Activated CD4-positive, alpha-beta T cell treated with anti-CD3 and anti-CD28 coated beads, Interleukin-10, Interleukin-2, amounts not matched to agents 100 ng/mL and 50 ng/mL, durations not matched to agents 16 hours and 8 hours (primary cell): ENCODE measurements at regions not wholly inside any gene's neighbourhood (a gene's known extent, or its start where the extent isn't known, plus 50 kb on each side); places are given as distances from the start of the nearest gene placed in this dataset.
"Not testable (repeated sequence)": the region's sequence is repeated elsewhere in the genome, so short reads cannot be mapped to it uniquely, and the experiment has no call there.

Experiments
- DNase-seq: peaks from one replicate; pipeline ENCODE4 v3.0.0-alpha.2; 2020

- DNase-seq: no peak
Observed at GRCh38 chr7:68816491-68816890, 781.8 kb upstream of the AUTS2 start.

DNA sequence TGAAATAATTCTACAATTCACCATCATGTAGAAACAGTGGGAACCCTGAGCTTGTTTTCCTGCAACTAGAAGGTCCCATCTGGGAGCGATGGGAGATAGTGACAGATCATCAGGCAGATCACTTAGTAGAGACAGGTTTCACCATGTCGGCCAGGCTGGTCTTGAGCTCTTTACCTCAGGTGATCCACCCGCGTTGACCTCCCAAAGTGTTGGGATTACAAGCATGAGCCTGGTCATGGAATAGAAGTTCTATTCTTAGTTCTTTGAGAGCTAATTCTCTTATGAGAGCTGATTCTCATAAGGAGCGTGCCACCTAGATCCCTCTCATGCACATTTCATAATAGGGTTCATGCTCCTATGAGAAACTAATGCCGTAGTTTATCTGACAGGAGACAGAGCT, 778.0 kb upstream of the AUTS2 start:
- DNase-seq: no peak

DNA sequence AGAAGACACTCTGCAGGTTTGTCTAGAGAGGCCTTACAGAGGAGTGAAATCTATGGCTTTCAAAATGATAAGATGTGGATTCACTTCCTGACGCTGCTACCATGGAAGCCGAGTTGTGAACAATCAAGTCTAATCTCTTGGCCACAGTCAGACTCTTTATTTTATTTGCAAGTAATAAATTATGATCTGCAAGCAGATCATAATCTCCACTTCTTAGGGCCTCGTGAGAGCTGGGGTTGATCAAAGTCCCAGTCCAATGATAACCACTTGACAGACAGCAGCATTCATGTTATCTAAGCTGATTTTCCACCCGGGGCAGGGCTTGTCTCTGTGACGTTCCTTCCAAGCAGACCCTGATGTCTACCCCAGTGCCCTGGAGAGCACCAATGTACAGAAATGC, 776.4 kb upstream of the AUTS2 start:
- DNase-seq: no peak

DNA sequence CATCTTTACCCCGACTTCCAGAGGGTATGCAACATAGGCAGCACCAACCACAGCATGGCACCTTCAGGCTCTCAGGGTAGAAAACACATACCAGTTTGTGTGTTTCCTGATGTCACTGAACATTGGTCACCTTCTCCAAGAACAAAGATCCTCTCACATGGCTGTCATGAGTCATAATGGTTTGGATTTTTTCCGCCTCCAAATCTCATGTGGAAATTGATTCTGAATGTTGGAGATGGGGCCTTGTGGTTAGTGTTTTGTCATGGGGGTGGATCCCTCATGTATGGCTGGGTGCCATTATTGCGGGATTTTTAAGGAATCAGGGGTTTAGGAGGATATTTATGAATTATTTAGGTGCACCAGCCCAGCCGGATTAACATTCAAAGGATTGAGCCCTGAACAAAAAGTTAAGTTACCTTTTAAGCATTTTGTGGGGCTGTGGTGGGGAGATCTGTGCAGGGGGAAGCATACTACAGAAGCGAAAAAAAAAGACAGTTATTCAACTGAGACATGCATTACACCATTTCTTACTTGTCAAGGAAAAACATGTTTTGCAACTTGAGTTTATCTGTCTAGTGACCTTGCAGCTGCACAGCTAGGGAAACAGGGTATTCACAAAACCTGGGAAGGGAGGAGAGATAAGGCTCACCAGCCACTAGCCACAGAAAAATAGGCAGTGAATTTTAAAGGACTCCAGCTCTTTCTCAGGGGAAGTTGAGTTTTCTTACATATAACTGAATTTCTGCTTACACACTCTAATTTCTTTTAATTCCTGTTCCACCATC, 774.1 kb upstream of the AUTS2 start:
- no peak for DNase-seq

GRCh38 chr7:68828575-68828974, 769.7 kb upstream of the AUTS2 start:
- no peak for DNase-seq

DNA sequence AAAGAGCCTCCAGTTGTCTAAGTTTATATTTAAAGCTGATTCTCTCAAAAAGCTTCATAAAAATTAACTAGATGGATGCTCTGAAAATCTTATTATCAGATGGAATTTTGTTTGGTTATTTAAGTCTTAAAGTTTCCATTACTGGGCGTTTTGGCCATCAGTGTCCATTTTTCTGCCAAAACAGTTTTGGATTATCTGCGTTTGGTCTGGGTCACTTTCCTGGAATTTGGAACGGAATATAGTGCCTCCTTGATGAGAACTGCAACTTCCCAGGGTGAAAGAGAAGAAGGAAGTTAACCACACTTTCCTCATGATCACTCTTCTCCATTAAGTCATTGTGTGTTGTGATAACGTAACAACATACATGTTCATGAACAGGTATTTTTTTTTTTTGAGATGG, 764.9 kb upstream of the AUTS2 start:
- no peak for DNase-seq

- no peak for DNase-seq
Observed at GRCh38 chr7:68839014-68839413, 759.3 kb upstream of the AUTS2 start.

- DNase-seq: no peak
Observed at GRCh38 chr7:68840991-68841390, 757.3 kb upstream of the AUTS2 start.

DNA sequence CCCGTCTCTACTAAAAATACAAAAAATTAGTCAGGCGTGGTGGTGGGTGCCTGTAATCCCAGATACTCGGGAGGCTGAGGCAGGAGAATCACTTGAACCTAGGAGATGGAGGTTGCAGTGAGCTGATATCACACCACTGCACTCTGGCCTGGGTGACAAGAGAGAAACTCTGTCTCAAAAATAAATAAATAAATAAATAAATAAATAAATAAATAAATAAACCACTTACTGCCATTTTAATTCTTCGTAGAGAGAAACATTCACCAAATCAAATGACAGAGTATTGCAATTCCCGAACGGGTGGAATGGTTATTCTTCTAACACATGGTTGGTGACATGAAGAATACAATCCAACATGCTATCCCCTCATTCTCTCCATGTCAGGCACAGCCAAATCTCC, 754.3 kb upstream of the AUTS2 start:
- not testable (repeated sequence) for DNase-seq

DNA sequence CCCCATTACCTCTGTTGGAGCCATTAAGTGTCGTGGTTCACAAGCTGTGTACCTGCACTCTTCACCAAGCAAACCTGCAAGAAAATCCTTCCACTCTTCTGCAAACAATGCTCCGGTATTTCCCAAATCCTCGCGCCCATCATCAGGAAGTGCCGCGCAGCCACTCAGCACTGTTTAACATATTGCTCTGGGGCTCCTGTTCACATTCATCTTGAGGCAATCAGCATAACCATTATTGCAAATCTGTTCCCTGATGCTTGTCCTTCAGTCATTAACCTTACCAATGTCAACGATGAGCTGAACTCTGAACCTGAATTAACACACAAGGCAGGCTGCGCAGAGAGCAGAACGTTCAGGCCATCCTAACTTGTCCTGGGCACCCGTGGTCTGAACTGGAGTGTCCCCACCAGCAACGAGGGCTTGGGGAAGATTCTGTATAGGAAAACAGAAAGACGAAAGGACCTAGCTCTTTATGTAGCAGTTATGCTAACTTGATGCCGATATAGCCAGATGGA, 751.4 kb upstream of the AUTS2 start:
- DNase-seq: no peak

GRCh38 chr7:68853254-68853653, 745.0 kb upstream of the AUTS2 start:
- no peak for DNase-seq

DNA sequence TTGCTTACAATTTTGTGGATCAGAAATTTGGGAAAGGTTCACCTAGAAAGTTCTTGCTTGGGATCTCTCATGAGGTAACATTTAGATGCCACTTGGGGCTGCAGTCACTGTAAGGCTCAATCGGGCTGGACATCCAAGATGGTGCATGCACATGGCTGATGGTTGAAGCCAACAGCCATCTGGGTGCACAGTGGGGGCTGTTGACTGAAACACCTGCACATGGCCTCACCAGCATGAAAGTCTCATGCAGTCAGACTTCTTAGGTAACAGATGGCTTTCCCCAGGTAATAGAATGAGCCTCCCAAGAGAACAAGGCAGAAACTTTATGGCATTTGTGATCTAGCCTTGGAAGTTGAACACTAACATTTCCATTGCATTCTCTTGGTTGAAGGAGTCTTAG, 740.7 kb upstream of the AUTS2 start:
- DNase-seq: no peak

GRCh38 chr7:68858497-68858896, 739.8 kb upstream of the AUTS2 start:
- no peak for DNase-seq

- DNase-seq: no peak
Observed at GRCh38 chr7:68861171-68861570, 737.1 kb upstream of the AUTS2 start.

DNA sequence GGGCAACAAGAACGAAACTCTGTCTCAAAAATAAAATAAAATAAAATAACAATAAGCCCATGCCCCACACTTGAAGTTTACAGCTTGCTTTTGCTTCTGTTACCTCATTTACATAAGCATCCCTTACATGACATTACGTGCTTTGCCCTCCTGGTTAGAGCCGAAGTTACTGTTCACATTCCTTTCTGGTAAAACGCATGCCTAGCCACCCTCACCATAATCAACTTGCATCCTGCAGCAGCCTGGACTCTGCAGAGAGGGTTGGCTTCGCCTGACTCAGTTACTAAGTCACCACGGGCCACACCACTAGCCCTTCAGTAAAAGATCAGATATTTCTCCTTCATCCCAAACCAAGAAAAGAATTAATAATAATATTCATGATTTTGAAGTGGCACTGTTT, 736.0 kb upstream of the AUTS2 start:
- no peak for DNase-seq

DNA sequence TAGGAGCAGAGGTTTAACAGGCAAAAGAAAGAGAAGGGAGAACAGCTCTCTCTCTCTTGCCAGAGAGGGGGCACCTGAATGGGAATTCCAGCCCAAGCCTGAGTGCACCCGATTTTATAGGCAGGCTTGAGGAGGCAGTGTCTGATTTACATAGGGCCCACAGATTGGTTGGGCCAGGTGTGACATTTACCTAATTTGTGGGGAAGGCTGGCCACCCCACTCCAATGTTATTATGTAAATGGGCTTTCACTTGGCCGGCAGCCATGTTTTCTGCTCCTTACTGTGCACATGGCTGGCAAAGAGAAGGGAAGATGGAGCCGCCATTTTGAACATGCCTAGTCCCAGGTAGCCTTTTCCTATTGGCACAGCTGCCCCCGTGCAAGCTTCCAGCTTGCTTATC, 735.5 kb upstream of the AUTS2 start:
- DNase-seq: no peak

DNA sequence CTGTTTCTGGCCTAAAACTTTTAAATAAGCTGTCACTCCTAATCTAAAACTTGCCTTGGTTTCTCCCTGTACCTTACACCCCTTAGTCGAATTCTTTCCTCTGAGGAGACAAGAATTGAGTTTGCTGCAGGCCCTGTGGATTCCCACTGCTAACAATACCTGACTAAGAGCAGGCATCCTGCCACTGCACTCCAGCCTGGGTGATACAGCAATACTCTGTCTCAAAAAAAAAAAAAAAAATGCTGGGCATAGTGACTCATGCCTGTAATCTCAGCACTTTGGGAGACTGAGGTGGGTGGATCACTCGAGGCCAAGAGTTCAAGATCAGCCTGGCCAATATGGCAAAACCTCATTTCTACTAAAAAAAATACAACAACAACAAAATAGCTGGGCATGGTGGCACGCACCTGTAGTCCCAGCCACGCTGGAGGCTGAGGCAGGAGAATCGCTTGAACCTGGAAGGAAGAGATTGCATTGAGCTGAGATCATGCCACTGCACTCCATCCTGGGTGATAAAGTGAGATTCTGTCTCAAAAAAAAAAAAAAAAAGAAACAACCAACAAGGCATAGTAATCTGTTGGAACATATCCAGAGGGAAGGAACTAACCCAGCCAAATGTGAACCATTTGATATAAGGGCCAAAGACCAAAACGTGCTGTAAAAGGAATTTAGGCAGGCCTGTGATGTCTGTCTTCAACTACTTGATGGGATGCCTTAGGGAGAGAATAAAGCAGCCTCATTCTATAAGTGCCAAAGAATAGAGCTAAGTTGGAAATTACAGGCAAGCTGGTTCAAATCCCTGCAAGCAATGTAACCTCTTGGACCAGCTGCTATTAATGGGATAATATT, 732.7 kb upstream of the AUTS2 start:
- no peak for DNase-seq

DNA sequence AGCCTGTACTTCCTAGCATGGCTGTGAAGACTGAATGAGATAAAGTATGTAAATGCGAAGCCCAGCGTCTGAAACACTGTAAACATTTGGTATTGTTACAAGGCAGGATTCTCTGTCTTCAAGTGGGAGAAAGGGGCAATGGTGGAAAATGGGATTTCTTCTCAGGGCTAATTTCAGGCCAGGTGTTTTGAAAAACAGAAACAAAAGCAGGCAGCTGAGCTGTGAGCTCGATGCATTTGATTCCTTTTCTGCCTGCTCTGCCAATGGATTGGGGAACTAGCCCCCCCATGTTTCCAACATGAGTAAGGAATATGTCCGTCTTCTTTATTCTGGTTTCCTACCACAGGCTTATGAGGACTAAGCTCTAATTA, 732.1 kb upstream of the AUTS2 start:
- DNase-seq: no peak

DNA sequence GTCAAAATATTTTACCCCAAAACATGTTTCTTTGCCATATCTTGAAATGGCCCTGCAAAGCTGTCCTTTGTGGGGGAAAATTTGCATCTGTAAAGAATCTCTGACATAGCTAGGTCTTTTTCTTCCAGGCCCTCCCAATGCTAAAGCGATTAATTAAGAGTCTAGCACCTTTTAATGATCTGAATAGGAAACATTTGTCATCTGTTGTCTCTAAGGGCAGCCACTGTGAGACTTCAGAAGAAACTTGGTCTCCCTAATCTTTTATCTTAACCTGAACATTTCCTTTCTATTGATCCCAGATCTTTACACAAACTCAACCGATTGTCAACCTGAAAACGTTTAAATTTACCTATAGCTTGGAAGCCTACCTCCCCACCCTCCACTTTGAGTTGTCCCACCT, 731.6 kb upstream of the AUTS2 start:
- not testable (repeated sequence) for DNase-seq

DNA sequence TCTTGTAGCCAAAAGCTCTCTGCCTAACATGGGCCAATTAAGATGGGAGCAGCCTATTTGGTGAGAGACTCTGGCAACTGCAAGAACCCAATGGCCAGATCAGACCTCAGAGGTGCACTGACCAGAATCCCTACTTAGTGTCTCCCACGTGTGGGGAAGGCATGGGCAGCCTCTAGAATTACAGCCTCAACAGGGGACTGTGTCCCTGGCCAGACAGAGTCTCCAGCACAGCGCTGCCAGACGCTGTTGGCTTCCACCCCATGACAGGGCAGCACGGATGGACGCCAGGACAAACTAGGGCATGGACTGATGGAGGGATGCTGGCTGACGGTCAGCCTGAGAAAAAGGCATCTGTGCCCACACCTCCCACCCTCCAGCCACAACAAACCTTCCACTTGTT, 729.3 kb upstream of the AUTS2 start:
- no peak for DNase-seq

DNA sequence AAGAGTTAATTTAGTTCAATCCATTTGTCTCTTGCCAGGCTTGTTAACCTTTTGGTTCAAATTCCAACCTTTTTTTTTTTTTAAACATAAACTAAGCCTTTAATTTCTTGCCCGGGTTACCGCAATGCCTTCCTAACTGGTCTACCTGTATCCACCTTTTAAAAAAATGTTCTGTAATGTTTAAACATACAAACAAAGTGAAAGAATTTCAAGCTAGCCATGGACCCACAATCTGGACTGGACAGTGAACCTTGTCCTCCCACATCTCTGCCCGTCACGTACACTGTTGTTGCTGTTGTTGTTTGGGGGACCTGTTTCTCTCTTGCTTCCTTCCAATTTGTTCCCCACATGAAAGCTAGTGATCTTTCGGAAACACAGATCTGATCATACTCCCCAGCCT, 724.7 kb upstream of the AUTS2 start:
- DNase-seq: no peak

GRCh38 chr7:68875857-68876256, 722.4 kb upstream of the AUTS2 start:
- no peak for DNase-seq

GRCh38 chr7:68887116-68887515, 711.2 kb upstream of the AUTS2 start:
- DNase-seq: not testable (repeated sequence)

DNA sequence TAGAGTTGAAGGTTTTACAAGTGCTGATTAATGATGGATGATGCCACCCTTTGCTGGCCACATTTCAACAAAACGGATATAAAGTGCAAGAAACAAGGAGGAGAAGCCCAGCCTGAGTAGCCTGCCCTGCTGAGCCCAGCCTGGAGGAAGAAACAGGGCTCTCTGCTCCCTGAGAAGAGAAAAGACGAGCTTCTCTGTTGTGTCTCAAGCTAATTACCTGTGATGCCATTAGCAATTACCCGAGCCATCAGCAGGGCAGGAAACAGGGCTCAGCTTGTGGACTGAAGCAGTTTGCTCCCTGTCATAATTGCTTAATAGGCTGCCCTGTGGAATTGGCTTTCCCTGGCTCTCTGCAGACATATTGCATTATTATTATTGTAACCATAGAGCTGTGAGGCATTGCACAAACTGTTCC, 709.3 kb upstream of the AUTS2 start:
- no peak for DNase-seq
